ENCODE measurements at regions not wholly inside any gene's neighbourhood (a gene's known extent, or its start where the extent isn't known, plus 50 kb on each side); places are given as distances from the start of the nearest gene placed in this dataset.
"Not testable (repeated sequence)": the region's sequence is repeated elsewhere in the genome, so short reads cannot be mapped to it uniquely, and the experiment has no call there.

DNA sequence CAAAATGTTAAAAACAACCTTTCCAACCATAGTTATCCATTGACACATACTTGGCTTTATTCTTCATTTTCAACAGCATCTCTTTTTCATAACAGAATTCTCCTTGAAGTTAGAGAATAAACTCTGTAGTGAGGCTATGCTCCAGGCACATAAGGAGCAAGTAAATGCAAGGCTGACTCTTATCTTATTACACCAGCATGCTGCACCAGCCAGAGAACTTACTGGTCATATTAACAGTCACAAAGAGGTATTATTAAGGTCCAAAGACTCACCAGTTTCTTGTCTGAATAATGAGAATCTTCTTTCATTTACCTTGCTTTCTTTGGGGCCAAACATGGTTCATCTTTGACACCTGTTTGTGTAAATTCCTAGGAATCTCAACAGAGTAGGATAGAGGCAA is 71.3 kb upstream of the IVNS1ABP start:
- no peak for ATAC-seq
- TF ChIP-seq PPARA (CRISPR knock-in tag; IDR thresholded peaks at IDR 0.05; ENCODE audit: borderline replicate concordance) (no peak), GLIS3 (CRISPR knock-in tag; IDR thresholded peaks at IDR 0.05) (no peak), CSDC2 (CRISPR knock-in tag; IDR thresholded peaks at IDR 0.05) (no peak), OSR1 (CRISPR knock-in tag; IDR thresholded peaks at IDR 0.05) (no peak), ESRRG (CRISPR knock-in tag; IDR thresholded peaks at IDR 0.05) (no peak), ZNF8 (CRISPR knock-in tag; IDR thresholded peaks at IDR 0.05) (no peak), BACH2 (CRISPR knock-in tag; IDR thresholded peaks at IDR 0.05; ENCODE audit: borderline replicate concordance) (no peak), TCF4 (CRISPR knock-in tag; IDR thresholded peaks at IDR 0.05; ENCODE audit: borderline replicate concordance) (no peak), ZFP30 (CRISPR knock-in tag; IDR thresholded peaks at IDR 0.05) (no peak), ZC3H10 (CRISPR knock-in tag; IDR thresholded peaks at IDR 0.05) (no peak), ZNF565 (CRISPR knock-in tag; conservative IDR thresholded peaks at IDR 0.05; ENCODE audit: low read depth) (no peak), ZNF70 (CRISPR knock-in tag; IDR thresholded peaks at IDR 0.05) (no peak), ARNTL (CRISPR knock-in tag; IDR thresholded peaks at IDR 0.05; ENCODE audit: borderline replicate concordance, low read depth) (no peak), ZFP3 (CRISPR knock-in tag; IDR thresholded peaks at IDR 0.05) (no peak)
- TF ChIP-seq, protein P1, sequence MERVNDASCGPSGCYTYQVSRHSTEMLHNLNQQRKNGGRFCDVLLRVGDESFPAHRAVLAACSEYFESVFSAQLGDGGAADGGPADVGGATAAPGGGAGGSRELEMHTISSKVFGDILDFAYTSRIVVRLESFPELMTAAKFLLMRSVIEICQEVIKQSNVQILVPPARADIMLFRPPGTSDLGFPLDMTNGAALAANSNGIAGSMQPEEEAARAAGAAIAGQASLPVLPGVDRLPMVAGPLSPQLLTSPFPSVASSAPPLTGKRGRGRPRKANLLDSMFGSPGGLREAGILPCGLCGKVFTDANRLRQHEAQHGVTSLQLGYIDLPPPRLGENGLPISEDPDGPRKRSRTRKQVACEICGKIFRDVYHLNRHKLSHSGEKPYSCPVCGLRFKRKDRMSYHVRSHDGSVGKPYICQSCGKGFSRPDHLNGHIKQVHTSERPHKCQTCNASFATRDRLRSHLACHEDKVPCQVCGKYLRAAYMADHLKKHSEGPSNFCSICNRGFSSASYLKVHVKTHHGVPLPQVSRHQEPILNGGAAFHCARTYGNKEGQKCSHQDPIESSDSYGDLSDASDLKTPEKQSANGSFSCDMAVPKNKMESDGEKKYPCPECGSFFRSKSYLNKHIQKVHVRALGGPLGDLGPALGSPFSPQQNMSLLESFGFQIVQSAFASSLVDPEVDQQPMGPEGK (CRISPR knock-in tag; IDR thresholded peaks at IDR 0.05; ENCODE audit: borderline replicate concordance): no peak
- TF ChIP-seq, protein P2, sequence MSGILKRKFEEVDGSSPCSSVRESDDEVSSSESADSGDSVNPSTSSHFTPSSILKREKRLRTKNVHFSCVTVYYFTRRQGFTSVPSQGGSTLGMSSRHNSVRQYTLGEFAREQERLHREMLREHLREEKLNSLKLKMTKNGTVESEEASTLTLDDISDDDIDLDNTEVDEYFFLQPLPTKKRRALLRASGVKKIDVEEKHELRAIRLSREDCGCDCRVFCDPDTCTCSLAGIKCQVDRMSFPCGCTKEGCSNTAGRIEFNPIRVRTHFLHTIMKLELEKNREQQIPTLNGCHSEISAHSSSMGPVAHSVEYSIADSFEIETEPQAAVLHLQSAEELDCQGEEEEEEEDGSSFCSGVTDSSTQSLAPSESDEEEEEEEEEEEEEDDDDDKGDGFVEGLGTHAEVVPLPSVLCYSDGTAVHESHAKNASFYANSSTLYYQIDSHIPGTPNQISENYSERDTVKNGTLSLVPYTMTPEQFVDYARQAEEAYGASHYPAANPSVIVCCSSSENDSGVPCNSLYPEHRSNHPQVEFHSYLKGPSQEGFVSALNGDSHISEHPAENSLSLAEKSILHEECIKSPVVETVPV (CRISPR knock-in tag; IDR thresholded peaks at IDR 0.05): no peak

DNA sequence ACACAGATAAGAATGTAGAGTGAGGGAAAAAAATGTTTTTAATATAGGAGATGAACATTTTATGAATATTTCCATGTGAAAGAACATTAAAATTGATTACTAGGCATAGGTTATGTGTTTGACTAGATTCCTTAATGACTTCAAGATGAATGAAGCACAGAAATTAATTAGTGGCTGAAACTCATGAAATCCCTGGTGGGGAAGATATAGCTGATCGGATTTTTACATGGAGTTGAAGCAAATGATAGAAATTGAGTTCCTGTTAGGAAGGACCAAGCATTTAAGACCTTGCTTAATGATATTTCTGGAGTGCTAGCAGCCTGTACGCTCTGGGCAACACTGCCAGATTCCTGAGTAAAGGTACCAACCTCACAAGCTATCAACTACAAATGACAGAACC is 68.9 kb upstream of the IVNS1ABP start:
- no peak for TF ChIP-seq TCF4 (CRISPR knock-in tag; IDR thresholded peaks at IDR 0.05; ENCODE audit: borderline replicate concordance)
- TF ChIP-seq ZFP30 (CRISPR knock-in tag; IDR thresholded peaks at IDR 0.05): no peak
- TF ChIP-seq RARB (CRISPR knock-in tag; IDR thresholded peaks at IDR 0.05): no peak
- TF ChIP-seq, protein P3, sequence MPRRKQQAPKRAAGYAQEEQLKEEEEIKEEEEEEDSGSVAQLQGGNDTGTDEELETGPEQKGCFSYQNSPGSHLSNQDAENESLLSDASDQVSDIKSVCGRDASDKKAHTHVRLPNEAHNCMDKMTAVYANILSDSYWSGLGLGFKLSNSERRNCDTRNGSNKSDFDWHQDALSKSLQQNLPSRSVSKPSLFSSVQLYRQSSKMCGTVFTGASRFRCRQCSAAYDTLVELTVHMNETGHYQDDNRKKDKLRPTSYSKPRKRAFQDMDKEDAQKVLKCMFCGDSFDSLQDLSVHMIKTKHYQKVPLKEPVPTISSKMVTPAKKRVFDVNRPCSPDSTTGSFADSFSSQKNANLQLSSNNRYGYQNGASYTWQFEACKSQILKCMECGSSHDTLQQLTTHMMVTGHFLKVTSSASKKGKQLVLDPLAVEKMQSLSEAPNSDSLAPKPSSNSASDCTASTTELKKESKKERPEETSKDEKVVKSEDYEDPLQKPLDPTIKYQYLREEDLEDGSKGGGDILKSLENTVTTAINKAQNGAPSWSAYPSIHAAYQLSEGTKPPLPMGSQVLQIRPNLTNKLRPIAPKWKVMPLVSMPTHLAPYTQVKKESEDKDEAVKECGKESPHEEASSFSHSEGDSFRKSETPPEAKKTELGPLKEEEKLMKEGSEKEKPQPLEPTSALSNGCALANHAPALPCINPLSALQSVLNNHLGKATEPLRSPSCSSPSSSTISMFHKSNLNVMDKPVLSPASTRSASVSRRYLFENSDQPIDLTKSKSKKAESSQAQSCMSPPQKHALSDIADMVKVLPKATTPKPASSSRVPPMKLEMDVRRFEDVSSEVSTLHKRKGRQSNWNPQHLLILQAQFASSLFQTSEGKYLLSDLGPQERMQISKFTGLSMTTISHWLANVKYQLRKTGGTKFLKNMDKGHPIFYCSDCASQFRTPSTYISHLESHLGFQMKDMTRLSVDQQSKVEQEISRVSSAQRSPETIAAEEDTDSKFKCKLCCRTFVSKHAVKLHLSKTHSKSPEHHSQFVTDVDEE (CRISPR knock-in tag; IDR thresholded peaks at IDR 0.05): no peak
- TF ChIP-seq, protein P2 (CRISPR knock-in tag; IDR thresholded peaks at IDR 0.05): no peak
- TF ChIP-seq ESRRG (CRISPR knock-in tag; IDR thresholded peaks at IDR 0.05): no peak
- TF ChIP-seq CSDC2 (CRISPR knock-in tag; IDR thresholded peaks at IDR 0.05): no peak
- no peak for TF ChIP-seq ISL1 (CRISPR knock-in tag; IDR thresholded peaks at IDR 0.05)
- no peak for TF ChIP-seq TOX (CRISPR knock-in tag; IDR thresholded peaks at IDR 0.05; ENCODE audit: borderline replicate concordance)
- TF ChIP-seq, protein P4, sequence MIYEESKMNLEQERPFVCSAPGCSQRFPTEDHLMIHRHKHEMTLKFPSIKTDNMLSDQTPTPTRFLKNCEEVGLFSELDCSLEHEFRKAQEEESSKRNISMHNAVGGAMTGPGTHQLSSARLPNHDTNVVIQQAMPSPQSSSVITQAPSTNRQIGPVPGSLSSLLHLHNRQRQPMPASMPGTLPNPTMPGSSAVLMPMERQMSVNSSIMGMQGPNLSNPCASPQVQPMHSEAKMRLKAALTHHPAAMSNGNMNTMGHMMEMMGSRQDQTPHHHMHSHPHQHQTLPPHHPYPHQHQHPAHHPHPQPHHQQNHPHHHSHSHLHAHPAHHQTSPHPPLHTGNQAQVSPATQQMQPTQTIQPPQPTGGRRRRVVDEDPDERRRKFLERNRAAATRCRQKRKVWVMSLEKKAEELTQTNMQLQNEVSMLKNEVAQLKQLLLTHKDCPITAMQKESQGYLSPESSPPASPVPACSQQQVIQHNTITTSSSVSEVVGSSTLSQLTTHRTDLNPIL (CRISPR knock-in tag; IDR thresholded peaks at IDR 0.05; ENCODE audit: low read depth): no peak
- no peak for TF ChIP-seq ZNF565 (CRISPR knock-in tag; conservative IDR thresholded peaks at IDR 0.05; ENCODE audit: low read depth)
- no peak for TF ChIP-seq ZFP3 (CRISPR knock-in tag; IDR thresholded peaks at IDR 0.05)
- TF ChIP-seq ZNF70 (CRISPR knock-in tag; IDR thresholded peaks at IDR 0.05): no peak
- TF ChIP-seq OSR1 (CRISPR knock-in tag; IDR thresholded peaks at IDR 0.05): no peak
- no peak for TF ChIP-seq GLIS3 (CRISPR knock-in tag; IDR thresholded peaks at IDR 0.05)
- TF ChIP-seq ARNTL (CRISPR knock-in tag; IDR thresholded peaks at IDR 0.05; ENCODE audit: borderline replicate concordance, low read depth): no peak
- no peak for TF ChIP-seq SNAI2 (CRISPR knock-in tag; IDR thresholded peaks at IDR 0.05)
- no peak for TF ChIP-seq ZNF8 (CRISPR knock-in tag; IDR thresholded peaks at IDR 0.05)
- TF ChIP-seq, protein P5, sequence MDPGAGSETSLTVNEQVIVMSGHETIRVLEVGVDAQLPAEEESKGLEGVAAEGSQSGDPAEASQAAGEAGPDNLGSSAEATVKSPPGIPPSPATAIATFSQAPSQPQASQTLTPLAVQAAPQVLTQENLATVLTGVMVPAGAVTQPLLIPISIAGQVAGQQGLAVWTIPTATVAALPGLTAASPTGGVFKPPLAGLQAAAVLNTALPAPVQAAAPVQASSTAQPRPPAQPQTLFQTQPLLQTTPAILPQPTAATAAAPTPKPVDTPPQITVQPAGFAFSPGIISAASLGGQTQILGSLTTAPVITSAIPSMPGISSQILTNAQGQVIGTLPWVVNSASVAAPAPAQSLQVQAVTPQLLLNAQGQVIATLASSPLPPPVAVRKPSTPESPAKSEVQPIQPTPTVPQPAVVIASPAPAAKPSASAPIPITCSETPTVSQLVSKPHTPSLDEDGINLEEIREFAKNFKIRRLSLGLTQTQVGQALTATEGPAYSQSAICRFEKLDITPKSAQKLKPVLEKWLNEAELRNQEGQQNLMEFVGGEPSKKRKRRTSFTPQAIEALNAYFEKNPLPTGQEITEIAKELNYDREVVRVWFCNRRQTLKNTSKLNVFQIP (CRISPR knock-in tag; IDR thresholded peaks at IDR 0.05; ENCODE audit: borderline replicate concordance, low read depth): no peak
- ATAC-seq: no peak

DNA sequence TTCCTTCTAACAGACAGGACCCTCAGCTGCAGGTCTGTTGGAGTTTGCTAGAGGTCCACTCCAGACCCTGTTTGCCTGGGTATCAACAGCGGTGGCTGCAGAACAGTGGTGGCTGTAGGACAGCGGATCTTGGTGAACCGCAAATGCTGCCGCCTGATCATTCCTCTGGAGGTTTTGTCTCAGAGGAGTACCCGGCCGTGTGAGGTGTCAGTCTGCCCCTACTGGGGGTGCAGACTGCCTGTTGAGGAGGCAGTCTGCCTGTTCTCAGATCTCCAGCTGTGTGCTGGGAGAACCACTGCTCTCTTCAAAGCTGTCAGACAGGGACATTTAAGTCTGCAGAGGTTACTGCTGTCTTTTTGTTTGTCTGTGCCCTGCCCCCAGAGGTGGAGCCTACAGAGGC is 66.8 kb upstream of the IVNS1ABP start:
- ATAC-seq: not testable (repeated sequence)

All from SK-N-SH treated with all-trans-retinoic acid at 6 μM for 48 hours (cell line).